GM18507 (cell line): ENCODE measurements at regions not wholly inside any gene's neighbourhood (a gene's known extent, or its start where the extent isn't known, plus 50 kb on each side); places are given as distances from the start of the nearest gene placed in this dataset.

ENCODE experiments used
- DNase-seq: peaks from one replicate; pipeline ENCODE4 v3.0.0; 2011; ENCODE audit warnings: low read depth; ENCODE audit not compliant: insufficient read length; ENCODE audit errors: extremely low spot score
- FAIRE-seq: peaks from 2 replicates; lab custom pipeline; 2011; peaks lifted over from hg19 to GRCh38; lab: Jason Lieb, UNC

DNA sequence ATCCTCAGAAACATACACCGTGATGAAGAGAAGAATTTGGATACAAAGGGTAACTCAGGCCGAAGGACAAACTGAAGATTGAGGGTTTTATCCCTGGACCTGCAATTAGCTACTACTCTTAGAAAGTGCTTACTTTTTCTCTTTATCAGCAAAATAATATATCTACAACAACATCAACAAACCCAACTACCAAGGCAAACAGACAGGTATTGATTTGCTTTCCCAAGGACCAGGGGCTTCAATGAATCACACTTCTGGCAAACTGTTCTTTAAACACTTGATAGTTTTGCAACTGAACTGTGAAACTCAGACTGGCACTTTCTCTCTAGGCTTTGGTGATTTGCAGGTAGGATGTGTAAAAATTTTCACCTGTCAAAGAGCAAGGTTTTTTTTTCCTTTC lies 247.5 kb downstream of the SEC23A start:
- FAIRE-seq (no peak), DNase-seq (no peak)

DNA sequence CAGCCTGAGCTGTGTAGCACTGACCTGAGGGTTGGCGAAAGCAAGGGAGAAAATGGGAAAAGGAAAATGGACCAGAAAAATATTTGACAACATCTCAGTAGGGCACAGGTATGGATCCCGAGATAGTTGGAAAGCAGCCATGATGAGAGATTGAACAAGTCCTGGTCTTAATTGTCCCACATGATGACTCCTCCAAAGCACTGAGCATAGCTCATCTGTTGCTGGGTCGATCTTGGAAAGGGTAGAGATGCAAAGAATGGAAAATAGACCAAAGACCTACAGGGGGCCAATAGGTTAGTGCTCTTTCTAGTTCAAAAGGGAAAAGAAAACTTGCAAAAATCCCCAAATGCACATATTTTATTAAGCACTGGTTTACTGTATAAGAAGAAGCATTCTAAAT lies 251.9 kb downstream of the SEC23A start:
- FAIRE-seq, result no peak
- no peak for DNase-seq

DNA sequence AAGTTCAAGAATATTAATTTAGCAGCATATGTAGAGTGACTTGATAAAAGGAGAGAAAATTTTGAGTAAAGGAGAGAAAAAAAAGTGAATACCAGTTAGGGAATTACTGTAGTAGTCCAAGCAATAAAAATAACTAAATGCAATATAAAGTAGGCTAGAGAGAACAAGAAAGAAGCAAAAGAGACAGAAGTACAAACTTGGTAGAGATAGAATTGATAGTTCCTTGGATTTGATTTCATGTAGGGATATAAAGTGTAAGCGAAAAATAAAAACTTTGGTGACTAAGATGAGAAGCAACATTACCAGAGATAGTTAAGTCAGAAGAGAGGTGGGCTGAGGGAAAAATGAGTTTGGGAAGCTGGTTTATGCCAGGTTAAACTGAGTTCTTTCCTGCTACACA lies 252.4 kb downstream of the SEC23A start:
- DNase-seq, result no peak
- FAIRE-seq, result no peak

DNA sequence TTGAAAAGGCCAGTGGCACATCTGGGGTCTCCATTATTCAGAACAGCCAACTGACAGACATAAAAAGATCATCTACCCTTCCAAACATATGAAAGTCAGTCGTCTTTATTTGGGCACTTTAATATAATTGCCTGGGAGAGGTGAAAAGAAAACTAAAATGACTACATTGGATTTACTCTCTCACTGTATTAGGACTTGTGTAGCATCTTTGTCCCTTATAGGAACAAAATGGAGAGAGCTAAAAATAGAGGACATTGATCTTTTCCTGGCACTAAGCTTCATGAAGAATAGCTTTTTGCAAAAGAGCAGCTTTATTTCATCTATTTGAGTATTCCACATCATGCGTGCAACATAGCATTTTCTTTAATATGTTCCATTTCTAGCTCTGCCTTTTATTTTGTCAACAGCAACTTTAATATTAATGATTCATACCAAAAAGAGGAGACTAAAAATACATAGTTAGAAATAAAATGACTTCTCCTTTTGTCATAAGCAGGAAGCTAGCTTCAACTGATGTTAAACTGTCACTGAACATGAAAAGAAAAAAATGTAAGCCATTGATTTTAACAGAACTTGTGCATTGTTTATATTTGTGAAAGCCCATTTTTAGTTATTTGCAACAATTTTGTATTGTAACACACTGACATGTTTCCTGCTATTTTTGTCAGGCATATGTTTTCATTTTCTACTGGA lies 254.6 kb downstream of the SEC23A start:
- FAIRE-seq (no peak), DNase-seq (no peak)

GRCh38 chr14:38847161-38847560 lies 255.9 kb downstream of the SEC23A start:
- DNase-seq (no peak), FAIRE-seq (no peak)

DNA sequence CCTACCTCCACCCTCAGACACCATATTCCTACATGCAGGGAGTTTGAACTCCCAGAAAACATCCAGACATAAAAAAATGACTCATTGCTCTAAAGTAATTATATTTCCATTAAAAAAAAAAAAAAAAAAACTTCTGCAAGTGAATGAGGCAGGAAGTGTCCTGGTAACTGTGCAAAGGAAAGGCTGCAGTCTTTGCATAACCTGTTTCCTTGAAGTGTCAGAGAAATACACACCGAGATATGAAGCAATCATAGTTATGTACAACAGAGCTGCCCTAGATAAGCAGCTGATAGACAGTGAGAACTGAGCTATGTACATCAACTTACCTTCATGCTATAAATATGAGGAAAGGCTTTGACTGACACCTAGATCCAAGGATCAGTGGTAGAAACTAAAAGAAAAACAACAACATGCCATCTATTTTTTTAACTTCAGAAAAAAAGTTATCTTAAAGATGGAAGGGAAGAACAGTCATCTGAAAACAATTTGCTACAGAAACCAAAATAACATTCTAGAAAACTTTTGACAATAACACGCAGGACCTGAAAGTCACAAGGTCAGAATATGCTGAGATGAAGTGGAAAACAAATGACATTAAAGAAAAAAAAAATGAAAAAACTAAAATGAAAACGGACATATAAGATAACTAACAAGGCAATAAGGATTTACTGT lies 263.2 kb downstream of the SEC23A start:
- DNase-seq, result no peak
- FAIRE-seq, result no peak

DNA sequence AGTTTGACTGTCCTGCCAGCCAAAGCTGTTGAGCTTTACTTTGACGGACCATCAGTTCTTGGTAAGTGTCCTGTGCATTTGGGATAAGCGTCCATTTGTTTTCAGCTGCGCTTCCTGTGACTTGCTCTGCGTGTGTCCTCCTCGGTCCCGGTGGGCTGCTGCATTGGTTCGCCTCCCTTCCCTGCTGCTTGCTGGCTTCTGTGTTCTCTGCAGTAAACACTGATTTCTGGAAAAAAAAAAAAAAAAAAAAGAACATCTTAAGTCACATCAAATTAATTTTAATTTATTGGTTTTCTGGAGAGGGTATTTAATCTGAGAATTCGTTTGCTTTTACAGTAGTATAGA lies 264.1 kb downstream of the SEC23A start:
- no peak for FAIRE-seq
- no peak for DNase-seq

- DNase-seq (no peak), FAIRE-seq (no peak)
Observed at GRCh38 chr14:38838049-38838978, 264.7 kb downstream of the SEC23A start.

DNA sequence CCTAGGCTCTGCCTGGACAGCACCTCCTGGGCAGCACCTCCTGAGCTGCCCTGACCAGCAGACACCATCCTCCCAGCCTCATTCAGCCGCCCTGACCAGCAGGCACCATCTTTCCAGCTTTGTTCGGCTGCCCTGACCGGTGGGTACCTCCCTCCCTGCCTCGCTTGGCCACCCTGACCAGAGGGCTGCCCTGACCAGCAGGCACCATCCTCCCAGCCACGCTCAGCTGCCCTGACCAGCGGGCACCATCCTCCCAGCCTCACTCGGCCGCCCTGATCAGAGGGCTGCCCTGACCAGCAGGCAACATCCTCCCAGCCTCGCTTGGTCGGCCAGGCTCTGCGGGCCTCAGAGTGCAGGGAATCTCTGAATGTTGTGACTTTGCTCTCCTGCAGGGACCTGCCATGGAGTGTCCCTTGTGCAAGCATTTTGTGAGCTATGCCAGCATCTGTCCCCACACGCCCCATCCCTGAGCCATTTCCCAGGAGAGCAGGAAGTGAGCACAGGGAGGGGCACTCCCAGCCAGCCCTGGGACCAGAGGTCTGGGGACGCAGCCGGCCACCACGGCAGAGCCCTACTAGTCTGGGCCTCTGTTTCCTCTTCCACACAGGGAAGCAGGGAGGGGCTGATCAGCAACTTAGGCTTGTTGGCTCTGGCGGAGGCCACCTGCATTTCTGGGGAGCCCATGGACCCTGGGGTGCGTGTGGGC lies 265.5 kb downstream of the SEC23A start:
- FAIRE-seq (no peak), DNase-seq (no peak)

DNA sequence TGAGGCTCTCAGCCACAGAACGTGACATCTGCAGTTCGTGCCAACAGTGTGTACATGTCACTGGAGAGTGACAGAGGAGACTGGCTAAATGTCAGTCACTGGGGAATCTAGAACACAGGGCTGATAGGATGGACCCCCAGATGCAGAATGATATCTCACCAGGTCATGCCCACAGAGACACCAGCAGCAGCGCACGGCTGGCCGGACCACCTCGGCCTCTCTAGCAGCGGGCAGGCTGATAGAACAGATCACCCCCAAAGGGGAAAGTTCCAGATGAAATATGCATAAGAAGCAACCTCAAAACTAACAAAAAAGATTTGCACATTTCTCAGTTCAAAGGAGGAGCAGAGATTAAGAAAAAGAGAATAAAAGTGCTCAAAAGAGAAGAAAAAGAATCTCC lies 266.5 kb downstream of the SEC23A start:
- DNase-seq (no peak), FAIRE-seq (no peak)

DNA sequence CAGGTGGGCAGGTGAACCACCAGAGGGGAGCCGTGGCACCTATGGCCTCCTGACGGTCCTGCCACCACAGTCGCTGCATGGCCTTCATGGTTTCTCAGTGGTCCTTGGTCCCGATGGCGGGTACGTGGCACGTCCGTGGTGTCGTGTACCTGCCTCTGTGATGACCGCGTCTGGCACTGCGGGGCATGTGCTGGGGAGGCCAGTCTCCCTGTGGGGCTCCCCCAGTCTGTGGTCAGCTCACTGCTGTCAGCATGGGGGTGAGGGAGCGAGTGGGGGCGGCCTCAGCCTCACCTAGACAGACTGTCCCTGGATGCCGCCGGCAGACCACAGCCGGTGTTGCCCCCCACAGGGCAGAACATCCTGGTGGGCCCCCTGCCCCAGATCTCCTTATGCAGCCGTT lies 267.2 kb downstream of the SEC23A start:
- no peak for FAIRE-seq
- no peak for DNase-seq

DNA sequence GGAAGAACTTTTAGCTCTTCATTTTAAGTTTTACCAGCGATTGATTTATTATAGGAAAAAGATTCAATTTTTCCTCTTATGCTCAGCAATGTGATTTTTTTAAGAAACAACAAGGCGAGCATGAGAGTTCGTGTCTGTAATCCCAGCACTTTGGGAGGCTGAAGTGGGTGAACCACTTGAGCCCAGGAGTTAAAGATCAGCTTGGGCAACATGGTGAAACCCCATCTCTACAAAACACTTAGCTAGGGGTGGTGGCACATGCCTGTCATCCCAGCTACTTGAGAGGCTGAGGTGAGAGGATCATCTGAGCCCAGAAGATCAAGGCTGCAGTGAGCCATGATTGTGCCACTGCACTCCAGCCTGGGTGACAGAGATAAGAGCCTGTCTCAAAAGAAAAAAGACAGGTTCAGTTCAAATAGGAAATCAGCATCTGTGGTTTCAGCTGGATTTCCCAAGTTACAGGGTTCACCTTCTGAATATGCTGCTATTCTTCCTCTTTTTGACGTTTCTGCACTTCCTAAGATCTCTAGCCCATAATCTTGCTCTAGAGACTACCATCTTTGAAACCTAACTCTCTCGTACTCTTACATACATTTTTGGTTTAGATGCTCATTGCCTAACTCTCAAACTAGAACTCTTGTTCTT lies 274.7 kb downstream of the SEC23A start:
- DNase-seq, result no peak
- FAIRE-seq, result no peak

- FAIRE-seq, result no peak
Observed at GRCh38 chr14:38824706-38825105, 278.3 kb downstream of the SEC23A start.

DNA sequence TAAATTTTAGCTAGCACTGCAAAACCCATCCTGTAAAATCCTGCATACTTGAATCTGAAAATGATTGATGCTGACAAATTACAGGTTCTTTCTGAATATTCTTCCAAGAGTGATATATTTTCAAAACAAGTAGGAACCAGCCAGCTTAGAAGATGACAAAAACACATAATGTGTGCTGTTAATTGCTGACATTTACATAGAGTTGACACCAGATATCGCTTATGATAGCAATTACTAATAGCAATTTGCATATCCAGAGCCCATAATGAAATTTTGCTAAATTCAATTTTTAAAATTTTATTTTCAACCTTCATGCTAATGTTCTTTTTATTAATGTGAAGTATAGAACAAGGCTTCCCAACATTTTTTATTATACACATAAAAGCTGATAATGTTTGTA lies 284.5 kb downstream of the SEC23A start:
- DNase-seq (no peak), FAIRE-seq (no peak)

More at GRCh38 chr14:38824706-38825105, 278.3 kb downstream of the SEC23A start:
- no peak for DNase-seq

DNA sequence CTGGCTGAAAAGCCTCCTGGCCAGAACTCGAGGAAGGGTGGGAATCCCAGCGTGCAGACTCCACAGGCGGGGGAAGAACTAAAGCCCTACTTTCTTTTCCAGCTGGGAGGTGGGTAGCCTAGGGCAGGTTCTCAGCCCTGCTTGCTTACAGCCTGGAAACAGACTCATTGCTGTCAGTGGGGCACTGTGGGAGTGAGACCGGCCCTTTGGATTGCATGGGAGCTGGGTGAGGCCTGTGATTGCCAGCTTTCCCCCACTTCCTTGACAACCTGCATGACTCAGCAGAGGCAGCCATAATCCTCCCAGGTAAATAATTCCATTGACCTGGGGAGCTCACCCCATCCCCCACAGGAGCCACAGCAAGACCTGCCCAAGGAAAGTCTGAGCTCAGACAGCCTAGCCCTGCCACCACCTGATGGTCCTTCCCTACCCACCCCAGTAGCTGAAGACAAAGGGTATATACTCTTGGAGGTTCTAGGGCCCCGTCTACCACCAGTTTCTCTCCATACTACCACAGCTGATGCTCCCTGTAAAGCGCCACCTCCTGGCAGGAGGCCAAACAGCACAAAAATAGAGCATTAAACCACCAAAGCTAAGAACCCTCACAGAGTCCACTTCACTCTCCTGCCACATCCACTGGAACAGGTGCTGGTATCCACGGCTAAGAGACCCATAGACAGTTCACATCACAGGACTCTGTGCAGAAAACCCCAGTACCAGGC lies 294.1 kb downstream of the SEC23A start:
- no peak for DNase-seq
- FAIRE-seq, result no peak

GRCh38 chr14:38799671-38800070 lies 303.4 kb downstream of the SEC23A start:
- no peak for DNase-seq
- FAIRE-seq, result no peak

- DNase-seq (no peak), FAIRE-seq (no peak)
Observed at GRCh38 chr14:38794677-38795076, 308.4 kb downstream of the SEC23A start.

GRCh38 chr14:38791862-38792261 lies 311.2 kb downstream of the SEC23A start:
- no peak for DNase-seq
- no peak for FAIRE-seq

DNA sequence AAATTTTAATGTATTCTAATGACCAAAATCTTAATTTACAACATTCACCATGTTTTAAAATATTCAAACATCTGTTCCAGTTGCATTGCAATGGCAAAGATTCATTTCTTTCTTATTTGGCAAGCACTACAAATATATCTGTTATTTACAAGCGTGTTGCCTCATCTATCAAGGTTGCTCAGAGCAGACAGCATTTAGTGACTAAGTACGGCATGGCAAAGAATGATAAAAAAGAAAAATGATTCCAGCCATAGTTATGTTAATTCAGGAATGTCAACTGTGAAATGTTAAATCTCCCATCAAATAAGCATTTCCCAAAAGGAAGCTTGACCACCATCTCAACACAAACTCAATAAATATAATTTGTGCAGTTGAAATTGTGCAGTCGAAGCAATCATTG lies 312.1 kb downstream of the SEC23A start:
- FAIRE-seq, result no peak
- DNase-seq, result no peak
